ENCODE measurements at regions not wholly inside any gene's neighbourhood (a gene's known extent, or its start where the extent isn't known, plus 50 kb on each side); places are given as distances from the start of the nearest gene placed in this dataset.
A peak's percentile ranks its signal among the peaks of the same experiment; 100 is the strongest.

DNA sequence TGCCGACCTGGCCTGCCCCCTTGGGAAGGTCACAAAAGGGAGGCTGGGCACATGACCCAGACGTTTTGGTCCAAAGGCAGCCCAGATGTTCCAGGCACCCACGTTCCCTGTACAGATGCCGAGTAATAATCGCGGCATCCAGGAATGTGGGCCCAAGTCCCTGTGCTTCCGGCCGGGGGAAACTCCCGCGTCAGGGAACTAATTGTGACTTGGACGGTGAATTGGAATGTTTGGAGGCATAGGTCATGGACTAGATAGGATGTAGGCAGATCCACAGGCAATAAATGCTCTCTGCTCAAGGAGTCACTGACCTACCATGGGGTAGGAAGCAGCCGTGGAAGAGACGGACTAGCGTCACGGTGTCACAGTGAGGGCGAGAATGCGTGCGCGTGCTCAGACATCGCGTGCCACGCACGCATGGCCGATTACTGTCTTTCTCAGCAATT lies 178.4 kb downstream of the DUSP10 start:
- intact Hi-C loops (cut with micrococcal nuclease), result no loop called here
- no peaks in the 10 kb centered on the region for H3K27me3 Mint-ChIP-seq (ENCODE audit: low read depth in 3 of 3)
- peak overlapping the region in 1 of 7 donors; percentile 25 for H3K27ac Mint-ChIP-seq
- no peak overlapping the region for H3K9ac ChIP-seq (ENCODE audit: insufficient read depth, low read length, poor library complexity, severe bottlenecking)
- no peaks in the 10 kb centered on the region for H4K20me1 ChIP-seq (ENCODE audit: insufficient read depth, low read length)
- no peaks in the 10 kb centered on the region for H3K27me3 ChIP-seq (ENCODE audit: control insufficient read depth in 2 of 2, insufficient read depth in 2 of 2, low read length in 2 of 2)
- DNase-seq, result no peak
- H3K9me3 ChIP-seq (replicated peaks in 1 of 2; ENCODE audit: control insufficient read depth in 1 of 2, insufficient read depth in 1 of 2, low read length in 2 of 2), result no peaks in the 10 kb centered on the region
- peaks cover 20% of the 10 kb centered on the region for H3K4me1 Mint-ChIP-seq
- H3K36me3 ChIP-seq (replicated peaks in 1 of 2; ENCODE audit: control insufficient read depth in 1 of 2, insufficient read depth in 2 of 2, low read length in 2 of 2), result no peaks in the 10 kb centered on the region
- no peak overlapping the region for H3K4me3 ChIP-seq (replicated peaks in 1 of 3; ENCODE audit: low read depth in 2 of 3, low read length in 3 of 3)
- no peak overlapping the region for H2AFZ ChIP-seq (ENCODE audit: insufficient read depth, low read depth, low read length, poor library complexity, severe bottlenecking)
- no peaks in the 10 kb centered on the region for H3K79me2 ChIP-seq (ENCODE audit: insufficient read depth, low read length)
- H3K4me3 Mint-ChIP-seq, result no peak overlapping the region
- H3K9me3 Mint-ChIP-seq, result peaks cover 0 to 4% (median 0%) of the 10 kb centered on the region in 7 donors
- H3K36me3 Mint-ChIP-seq, result no peaks in the 10 kb centered on the region
- TF ChIP-seq, protein P1, sequence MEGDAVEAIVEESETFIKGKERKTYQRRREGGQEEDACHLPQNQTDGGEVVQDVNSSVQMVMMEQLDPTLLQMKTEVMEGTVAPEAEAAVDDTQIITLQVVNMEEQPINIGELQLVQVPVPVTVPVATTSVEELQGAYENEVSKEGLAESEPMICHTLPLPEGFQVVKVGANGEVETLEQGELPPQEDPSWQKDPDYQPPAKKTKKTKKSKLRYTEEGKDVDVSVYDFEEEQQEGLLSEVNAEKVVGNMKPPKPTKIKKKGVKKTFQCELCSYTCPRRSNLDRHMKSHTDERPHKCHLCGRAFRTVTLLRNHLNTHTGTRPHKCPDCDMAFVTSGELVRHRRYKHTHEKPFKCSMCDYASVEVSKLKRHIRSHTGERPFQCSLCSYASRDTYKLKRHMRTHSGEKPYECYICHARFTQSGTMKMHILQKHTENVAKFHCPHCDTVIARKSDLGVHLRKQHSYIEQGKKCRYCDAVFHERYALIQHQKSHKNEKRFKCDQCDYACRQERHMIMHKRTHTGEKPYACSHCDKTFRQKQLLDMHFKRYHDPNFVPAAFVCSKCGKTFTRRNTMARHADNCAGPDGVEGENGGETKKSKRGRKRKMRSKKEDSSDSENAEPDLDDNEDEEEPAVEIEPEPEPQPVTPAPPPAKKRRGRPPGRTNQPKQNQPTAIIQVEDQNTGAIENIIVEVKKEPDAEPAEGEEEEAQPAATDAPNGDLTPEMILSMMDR (IDR thresholded peaks at IDR 0.05), result no peak
- no peak overlapping the region for H3K4me2 ChIP-seq (replicated peaks; ENCODE audit: extremely low read depth, low read length, poor library complexity, severe bottlenecking)
- no peak overlapping the region for H3K27ac ChIP-seq (ENCODE audit: low read depth in 1 of 2, low read length in 2 of 2)
- H3K4me1 ChIP-seq (ENCODE audit: control insufficient read depth in 1 of 2, insufficient read depth in 2 of 2, low read length in 2 of 2), result peaks cover 7 to 9% of the 10 kb centered on the region in 2 donors
- WGBS (ENCODE audit: insufficient coverage), result 92% methylated on average over 8 of the region's 24 CpGs

DNA sequence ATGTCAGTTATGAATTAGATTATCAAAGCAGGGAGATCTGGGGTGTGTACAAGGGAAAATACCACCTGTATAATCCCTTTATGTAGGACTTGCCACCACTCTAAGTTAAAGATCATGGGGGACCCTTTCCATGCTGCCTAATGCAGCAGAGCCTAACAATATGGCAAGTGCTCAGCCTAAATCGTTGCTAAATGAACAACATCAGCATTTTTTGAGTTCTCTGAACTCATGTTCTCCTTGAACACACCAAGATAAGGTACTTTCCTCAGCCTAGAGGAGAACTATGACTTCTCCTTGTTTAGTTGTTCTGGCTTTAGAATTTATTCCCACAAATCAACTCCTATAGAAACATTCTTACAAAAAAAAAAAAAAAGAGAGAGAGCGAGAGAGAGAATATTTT lies 177.0 kb downstream of the DUSP10 start:
- Histone ChIP-seq H3K36me3 (replicated peaks in 1 of 2; ENCODE audit: control insufficient read depth in 1 of 2, insufficient read depth in 2 of 2, low read length in 2 of 2) (no peaks in the 10 kb centered on the region), H3K27me3 (ENCODE audit: control insufficient read depth in 2 of 2, insufficient read depth in 2 of 2, low read length in 2 of 2) (no peaks in the 10 kb centered on the region), H3K27ac (ENCODE audit: low read depth in 1 of 2, low read length in 2 of 2) (no peak overlapping the region), H3K9ac (ENCODE audit: insufficient read depth, low read length, poor library complexity, severe bottlenecking) (no peak overlapping the region), H3K9me3 (replicated peaks in 1 of 2; ENCODE audit: control insufficient read depth in 1 of 2, insufficient read depth in 1 of 2, low read length in 2 of 2) (no peaks in the 10 kb centered on the region), H4K20me1 (ENCODE audit: insufficient read depth, low read length) (no peaks in the 10 kb centered on the region), H3K79me2 (ENCODE audit: insufficient read depth, low read length) (no peaks in the 10 kb centered on the region), H2AFZ (ENCODE audit: insufficient read depth, low read depth, low read length, poor library complexity, severe bottlenecking) (no peak overlapping the region), H3K4me3 (replicated peaks in 1 of 3; ENCODE audit: low read depth in 2 of 3, low read length in 3 of 3) (no peak overlapping the region), H3K4me2 (replicated peaks; ENCODE audit: extremely low read depth, low read length, poor library complexity, severe bottlenecking) (no peak overlapping the region), H3K4me1 (ENCODE audit: control insufficient read depth in 1 of 2, insufficient read depth in 2 of 2, low read length in 2 of 2) (peaks cover 7 to 9% of the 10 kb centered on the region in 2 donors)
- DNase-seq, result no peak
- TF ChIP-seq, protein P1 (IDR thresholded peaks at IDR 0.05), result no peak
- intact Hi-C loops (cut with micrococcal nuclease), result no loop called here
- Mint-ChIP-seq H3K4me1 (peaks cover 16% of the 10 kb centered on the region), H3K9me3 (peaks cover 0 to 4% (median 0%) of the 10 kb centered on the region in 7 donors), H3K36me3 (no peaks in the 10 kb centered on the region), H3K4me3 (no peak overlapping the region), H3K27ac (no peak overlapping the region), H3K27me3 (ENCODE audit: low read depth in 3 of 3) (no peaks in the 10 kb centered on the region)
- no CpG with 5 or more reads among the region's 2 CpGs for WGBS (ENCODE audit: insufficient coverage)

Data from CD14-positive monocyte (primary cell).